ENCODE measurements at regions not wholly inside any gene's neighbourhood (a gene's known extent, or its start where the extent isn't known, plus 50 kb on each side); places are given as distances from the start of the nearest gene placed in this dataset.

DNA sequence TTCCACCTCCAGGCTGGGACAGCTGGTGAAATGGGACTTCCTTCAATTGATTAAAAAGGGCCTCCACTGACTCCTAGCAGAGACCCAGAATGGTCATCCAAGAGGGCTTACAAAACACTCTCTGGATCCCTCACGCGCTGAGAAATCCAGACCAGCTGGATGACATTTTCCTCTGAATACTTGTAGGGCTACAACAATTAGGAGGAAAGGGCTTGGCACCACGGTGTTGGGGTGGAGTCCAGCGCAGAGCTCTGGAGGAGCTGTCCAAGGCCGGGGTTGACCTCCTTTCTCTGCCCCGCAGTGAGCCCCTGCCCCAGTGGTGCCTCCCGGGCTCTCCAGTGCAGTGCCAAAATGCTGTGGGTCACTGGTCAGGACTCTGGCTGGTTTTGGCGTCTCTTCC, 189.0 kb upstream of the CCND2 start:
- TF ChIP-seq, protein P1, sequence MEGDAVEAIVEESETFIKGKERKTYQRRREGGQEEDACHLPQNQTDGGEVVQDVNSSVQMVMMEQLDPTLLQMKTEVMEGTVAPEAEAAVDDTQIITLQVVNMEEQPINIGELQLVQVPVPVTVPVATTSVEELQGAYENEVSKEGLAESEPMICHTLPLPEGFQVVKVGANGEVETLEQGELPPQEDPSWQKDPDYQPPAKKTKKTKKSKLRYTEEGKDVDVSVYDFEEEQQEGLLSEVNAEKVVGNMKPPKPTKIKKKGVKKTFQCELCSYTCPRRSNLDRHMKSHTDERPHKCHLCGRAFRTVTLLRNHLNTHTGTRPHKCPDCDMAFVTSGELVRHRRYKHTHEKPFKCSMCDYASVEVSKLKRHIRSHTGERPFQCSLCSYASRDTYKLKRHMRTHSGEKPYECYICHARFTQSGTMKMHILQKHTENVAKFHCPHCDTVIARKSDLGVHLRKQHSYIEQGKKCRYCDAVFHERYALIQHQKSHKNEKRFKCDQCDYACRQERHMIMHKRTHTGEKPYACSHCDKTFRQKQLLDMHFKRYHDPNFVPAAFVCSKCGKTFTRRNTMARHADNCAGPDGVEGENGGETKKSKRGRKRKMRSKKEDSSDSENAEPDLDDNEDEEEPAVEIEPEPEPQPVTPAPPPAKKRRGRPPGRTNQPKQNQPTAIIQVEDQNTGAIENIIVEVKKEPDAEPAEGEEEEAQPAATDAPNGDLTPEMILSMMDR (IDR thresholded peaks at IDR 0.05): no peak
- TF ChIP-seq POLR2A (IDR thresholded peaks at IDR 0.05): no peak
